ENCODE measurements at regions not wholly inside any gene's neighbourhood (a gene's known extent, or its start where the extent isn't known, plus 50 kb on each side); places are given as distances from the start of the nearest gene placed in this dataset.

DNA sequence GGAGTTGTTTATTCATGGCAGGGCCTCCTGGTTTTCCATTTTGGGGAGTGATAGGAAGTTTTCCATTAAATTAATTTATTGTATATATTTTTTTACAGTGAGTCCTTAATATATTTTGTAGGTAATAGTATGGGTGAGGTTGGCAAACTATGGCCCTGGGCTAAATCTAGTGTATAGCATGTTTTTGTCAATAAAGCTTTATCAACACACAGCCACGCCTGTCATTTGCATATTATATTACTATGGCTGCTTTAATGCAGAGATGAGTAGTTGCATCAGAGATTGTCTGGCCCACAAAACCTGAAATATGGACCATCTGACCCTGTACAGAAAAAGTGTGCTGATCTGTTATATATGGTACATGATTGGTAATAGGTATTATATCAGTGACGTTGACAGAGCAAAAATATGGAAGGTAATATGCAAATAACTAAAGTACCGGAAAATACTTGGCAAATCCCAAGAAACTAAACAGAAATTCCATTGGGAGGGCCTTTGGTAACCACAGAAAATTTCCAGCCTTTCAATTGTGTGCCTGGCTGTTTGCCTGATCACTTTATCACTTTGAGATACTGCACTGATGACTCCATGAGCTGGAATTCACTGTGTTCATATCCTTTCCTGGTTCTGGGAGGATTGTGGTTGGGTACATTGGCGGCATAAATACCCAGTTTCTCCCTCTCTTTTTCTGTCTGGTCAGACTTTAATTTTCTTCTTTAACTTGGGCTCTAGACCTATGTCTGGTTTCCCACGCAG is 61.7 kb upstream of the RFLNA start:
- Histone ChIP-seq H3K36me3 (ENCODE audit: low read depth, missing control alignments) (no peaks in the 10 kb centered on the region), H3K4me3 (no peak overlapping the region), H3K27ac (no peak overlapping the region), H3K4me1 (no peaks in the 10 kb centered on the region), H3K27me3 (no peaks in the 10 kb centered on the region), H3K9me3 (no peaks in the 10 kb centered on the region)
- 82 to 90% methylated on average over 5 of the region's 5 CpGs for WGBS, 2 donors
- TF ChIP-seq, protein P1, sequence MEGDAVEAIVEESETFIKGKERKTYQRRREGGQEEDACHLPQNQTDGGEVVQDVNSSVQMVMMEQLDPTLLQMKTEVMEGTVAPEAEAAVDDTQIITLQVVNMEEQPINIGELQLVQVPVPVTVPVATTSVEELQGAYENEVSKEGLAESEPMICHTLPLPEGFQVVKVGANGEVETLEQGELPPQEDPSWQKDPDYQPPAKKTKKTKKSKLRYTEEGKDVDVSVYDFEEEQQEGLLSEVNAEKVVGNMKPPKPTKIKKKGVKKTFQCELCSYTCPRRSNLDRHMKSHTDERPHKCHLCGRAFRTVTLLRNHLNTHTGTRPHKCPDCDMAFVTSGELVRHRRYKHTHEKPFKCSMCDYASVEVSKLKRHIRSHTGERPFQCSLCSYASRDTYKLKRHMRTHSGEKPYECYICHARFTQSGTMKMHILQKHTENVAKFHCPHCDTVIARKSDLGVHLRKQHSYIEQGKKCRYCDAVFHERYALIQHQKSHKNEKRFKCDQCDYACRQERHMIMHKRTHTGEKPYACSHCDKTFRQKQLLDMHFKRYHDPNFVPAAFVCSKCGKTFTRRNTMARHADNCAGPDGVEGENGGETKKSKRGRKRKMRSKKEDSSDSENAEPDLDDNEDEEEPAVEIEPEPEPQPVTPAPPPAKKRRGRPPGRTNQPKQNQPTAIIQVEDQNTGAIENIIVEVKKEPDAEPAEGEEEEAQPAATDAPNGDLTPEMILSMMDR (IDR thresholded peaks at IDR 0.05), result no peak
- TF ChIP-seq POLR2A (IDR thresholded peaks at IDR 0.05), result no peak
- intact Hi-C loops (cut with DNase I; ENCODE audit: low total_unique reads), result no loop called here
- DNase-seq, result no peak

DNA sequence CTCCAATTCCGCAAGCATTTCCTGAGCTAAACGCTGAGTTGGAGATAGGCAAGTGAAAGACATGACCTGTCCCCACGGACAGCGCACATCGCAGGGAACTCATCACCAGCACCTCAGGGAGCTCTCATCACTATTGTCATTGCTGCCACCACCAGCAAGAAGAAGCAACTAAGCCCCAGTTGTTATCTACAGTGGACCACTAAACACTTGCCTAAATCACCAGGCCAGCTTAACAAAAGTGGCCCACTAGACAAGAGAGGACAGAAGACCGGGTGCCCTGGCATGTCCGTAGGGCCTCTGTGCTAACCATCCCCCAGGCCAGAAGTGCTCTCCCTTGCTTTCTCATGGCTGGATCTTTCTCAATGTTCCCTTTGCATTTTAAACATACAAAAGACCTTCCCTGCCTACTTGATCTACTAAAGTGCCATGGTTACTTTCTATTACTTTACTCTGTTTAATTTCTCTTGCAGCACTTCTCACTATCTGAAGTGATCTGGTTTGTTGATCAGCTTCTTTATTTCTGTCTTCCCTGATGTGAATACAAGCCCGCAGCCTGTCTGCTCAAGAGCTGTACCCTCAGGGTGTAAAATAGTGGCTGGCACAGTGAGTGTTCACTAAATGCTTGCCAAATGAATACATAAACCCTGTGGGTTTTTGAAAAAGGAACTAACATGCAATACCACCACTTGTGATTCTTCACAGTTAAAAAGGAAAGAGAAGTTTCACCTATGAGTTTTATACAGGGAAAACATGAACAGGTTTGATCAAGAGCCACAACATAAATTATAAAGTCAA is 60.9 kb upstream of the RFLNA start:
- 83 to 92% methylated on average over 7 to 8 of the region's 8 CpGs for WGBS, 2 donors

DNA sequence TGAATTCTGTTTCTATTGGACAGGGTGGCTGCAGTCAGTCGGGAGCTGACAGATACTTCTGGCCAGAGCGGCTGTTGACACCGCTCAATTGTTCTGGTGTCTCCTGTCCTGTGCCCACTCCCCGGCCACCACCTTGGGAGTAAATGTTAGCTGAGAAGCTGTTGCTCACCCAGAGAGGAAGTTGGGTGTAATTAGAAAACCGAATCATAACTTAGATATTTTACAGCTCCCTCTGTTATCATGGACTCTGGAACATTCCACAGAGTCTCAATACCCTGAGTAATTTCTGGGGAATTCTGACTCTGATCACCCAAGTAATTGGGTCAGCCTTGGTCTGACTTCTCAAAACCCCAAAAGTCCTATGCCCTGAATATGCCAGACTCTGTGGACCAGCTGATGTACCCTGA is 58.3 kb upstream of the RFLNA start:
- intact Hi-C loops (cut with DNase I; ENCODE audit: low total_unique reads), result no loop called here
- no peak for DNase-seq
- 88 to 90% methylated on average over 5 of the region's 5 CpGs for WGBS, 2 donors

More for the DNA sequence above, 60.9 kb upstream of the RFLNA start:
- H3K27me3 ChIP-seq, result no peaks in the 10 kb centered on the region
- TF ChIP-seq, protein P1 (IDR thresholded peaks at IDR 0.05), result no peak
- no peak overlapping the region for H3K4me3 ChIP-seq
- H3K27ac ChIP-seq, result no peak overlapping the region
- DNase-seq, result no peak
- no peaks in the 10 kb centered on the region for H3K36me3 ChIP-seq (ENCODE audit: low read depth, missing control alignments)
- H3K9me3 ChIP-seq, result no peaks in the 10 kb centered on the region
- intact Hi-C loops (cut with DNase I; ENCODE audit: low total_unique reads), result no loop called here
- no peaks in the 10 kb centered on the region for H3K4me1 ChIP-seq

DNA sequence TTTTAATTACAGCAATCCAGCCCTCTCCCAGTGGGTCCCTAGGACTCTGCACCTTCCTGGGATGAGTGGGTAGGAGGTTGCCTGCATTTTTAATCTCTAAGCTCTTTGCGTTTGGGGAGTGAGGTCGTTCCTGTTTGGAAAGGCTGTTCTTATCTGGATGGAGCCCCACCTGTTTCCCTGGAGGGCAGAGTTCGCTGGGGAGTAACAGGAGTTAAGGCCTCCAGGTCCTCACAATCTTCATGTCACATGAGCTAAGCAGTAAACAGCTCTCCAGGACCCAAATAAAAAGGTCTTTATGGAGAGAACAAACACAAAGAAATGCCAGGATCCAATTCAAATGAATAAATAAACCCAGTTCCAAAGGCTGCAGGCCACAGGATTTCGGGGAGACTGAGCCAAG is 56.0 kb upstream of the RFLNA start:
- no peaks in the 10 kb centered on the region for H3K27me3 ChIP-seq
- H3K9me3 ChIP-seq, result no peaks in the 10 kb centered on the region
- H3K36me3 ChIP-seq (ENCODE audit: low read depth, missing control alignments), result no peaks in the 10 kb centered on the region
- no peak overlapping the region for H3K27ac ChIP-seq
- intact Hi-C loops (cut with DNase I; ENCODE audit: low total_unique reads), result no loop called here
- no peak overlapping the region for H3K4me3 ChIP-seq
- DNase-seq, result no peak
- 59 to 79% methylated on average over 4 of the region's 4 CpGs for WGBS, 2 donors
- no peak for TF ChIP-seq POLR2A (IDR thresholded peaks at IDR 0.05)
- TF ChIP-seq, protein P1 (IDR thresholded peaks at IDR 0.05), result no peak
- no peaks in the 10 kb centered on the region for H3K4me1 ChIP-seq

More for the DNA sequence above, 58.3 kb upstream of the RFLNA start:
- Histone ChIP-seq H3K27me3 (no peaks in the 10 kb centered on the region), H3K4me1 (no peaks in the 10 kb centered on the region), H3K9me3 (no peaks in the 10 kb centered on the region), H3K4me3 (no peak overlapping the region), H3K36me3 (ENCODE audit: low read depth, missing control alignments) (no peaks in the 10 kb centered on the region), H3K27ac (no peak overlapping the region)
- no peak for TF ChIP-seq POLR2A (IDR thresholded peaks at IDR 0.05)
- TF ChIP-seq, protein P1 (IDR thresholded peaks at IDR 0.05), result no peak

Data from testis (tissue), 2 donors.